A673 (cell line): ENCODE measurements at regions not wholly inside any gene's neighbourhood (a gene's known extent, or its start where the extent isn't known, plus 50 kb on each side); places are given as distances from the start of the nearest gene placed in this dataset.

Experiments used
- CTCF ChIP-seq: fragments of 300-800, 200-600 bp; sonication (generic); conservative IDR thresholded peaks from 2 replicates; pipeline ENCODE4 v1.5.1; 2017; ENCODE audit warnings: low read depth, mild to moderate bottlenecking, antibody characterized with exemption, low read length, moderate library complexity, mixed read lengths
- EZH2 ChIP-seq: fragments of 200-600 bp; sonication (generic); IDR thresholded peaks from 2 replicates; pipeline ENCODE4 v1.6.1; 2017; ENCODE audit warnings: borderline replicate concordance, low read depth, mild to moderate bottlenecking, mixed read lengths, antibody characterized with exemption, low read length; ENCODE audit not compliant: poor library complexity, severe bottlenecking

- no peak for TF ChIP-seq CTCF
- TF ChIP-seq EZH2 = no peak
Observed at GRCh38 chr3:30141178-30141581, 465.2 kb upstream of the TGFBR2 start.
